HG02840 (cell line): ENCODE measurements at regions not wholly inside any gene's neighbourhood (a gene's known extent, or its start where the extent isn't known, plus 50 kb on each side); places are given as distances from the start of the nearest gene placed in this dataset.
"Not testable (repeated sequence)": the region's sequence is repeated elsewhere in the genome, so short reads cannot be mapped to it uniquely, and the experiment has no call there.

Source experiments
- ATAC-seq: cut with Tn5 transposase; IDR thresholded peaks from one replicate; pipeline ENCODE4 v1.9.1; 2021; ENCODE audit warnings: mild to moderate bottlenecking, moderate library complexity, moderate number of reproducible peaks; ENCODE audit not compliant: unreplicated experiment, low FRiP score

DNA sequence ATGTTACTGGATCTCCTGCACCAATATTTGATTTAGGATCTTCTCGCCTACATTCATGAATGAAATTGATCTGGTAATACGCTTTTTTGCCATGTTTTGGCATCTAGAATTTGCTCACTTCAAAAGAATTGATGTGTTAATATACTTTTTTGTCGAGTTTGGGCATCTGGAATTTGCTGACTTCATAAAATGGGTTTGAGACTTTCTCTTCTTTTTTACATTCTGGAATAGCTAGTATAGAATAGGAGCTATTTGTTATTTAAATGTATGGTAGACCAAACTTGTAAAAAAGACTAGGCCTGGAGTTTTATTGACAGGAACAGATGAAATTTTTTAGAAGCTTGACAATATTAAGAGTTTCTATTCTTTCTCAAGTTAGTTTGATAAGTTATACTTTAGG, 404.9 kb upstream of the TENM3 start:
- no peak for ATAC-seq

DNA sequence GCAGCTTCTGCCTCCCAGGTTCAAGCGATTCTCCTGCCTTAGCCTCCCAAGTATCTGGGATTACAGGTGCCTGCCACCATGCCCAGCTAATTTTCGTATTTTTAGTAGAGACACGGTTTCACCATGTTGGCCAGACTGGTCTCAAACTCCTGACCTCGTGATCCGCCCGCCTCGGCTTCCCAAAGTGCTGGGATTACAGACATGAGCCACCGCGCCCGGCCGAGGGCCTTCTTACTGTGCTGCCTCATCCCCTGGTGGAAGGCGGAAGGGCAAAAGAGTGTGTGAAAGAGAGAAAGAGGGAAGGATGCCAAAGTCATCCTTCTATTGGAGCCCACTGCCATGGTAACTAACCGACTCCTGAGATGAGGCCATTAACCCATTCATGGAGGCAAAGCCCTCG, 399.4 kb upstream of the TENM3 start:
- ATAC-seq, result not testable (repeated sequence)

DNA sequence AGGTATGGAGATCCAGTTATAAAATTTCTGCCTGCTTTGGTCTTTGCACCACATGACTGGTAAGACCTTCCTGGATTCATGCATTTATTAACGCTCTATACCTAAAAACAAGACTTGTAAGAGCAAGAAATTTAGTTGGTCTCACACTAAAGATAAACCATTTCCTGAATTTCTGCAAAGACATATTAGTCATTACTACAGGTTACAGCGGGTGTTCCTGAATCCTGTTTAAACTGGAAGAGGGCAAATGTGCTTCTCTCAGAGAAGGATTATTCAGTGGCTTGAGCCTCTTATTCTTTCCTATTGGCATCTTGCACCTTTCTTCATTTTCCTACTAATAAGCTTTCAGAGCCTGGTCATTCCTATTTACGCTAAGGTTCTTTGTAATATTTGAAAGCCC, 397.6 kb upstream of the TENM3 start:
- no peak for ATAC-seq

DNA sequence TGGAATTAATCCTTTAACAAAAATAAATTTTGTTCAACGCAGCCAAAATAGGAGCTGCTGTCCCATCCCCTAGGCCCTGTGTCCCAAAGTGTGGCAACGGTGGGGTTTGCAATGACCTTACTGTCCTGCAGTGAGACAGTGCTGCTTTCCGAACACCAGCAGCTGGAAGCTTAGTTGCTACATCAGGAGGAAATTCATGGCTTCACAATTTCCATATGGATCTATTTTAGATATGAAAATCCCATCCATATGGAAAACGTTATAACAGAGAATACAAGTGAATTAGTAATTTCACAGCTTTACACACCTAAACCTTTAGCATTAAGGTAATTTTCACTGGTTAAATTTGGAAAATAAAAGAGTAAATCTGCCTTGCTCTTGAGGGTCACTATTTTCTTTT, 396.3 kb upstream of the TENM3 start:
- no peak for ATAC-seq

DNA sequence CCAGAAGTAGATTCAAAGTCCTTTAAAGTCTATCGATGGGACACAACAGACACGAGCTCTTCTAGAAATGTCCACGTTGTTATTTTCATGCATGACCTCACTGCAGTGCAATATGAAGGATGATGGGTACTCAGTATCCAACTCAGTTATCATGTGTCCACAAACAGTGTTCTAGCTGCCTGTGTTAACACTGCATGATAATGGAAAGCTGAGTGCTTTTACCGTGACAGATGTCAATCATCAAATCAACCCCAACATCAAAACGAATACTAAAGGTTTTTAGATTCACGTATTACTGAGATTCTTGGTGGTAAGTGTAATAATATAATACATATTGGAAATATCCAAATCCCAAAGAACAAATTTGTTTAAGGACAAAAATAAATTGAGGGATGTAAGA, 394.8 kb upstream of the TENM3 start:
- no peak for ATAC-seq

DNA sequence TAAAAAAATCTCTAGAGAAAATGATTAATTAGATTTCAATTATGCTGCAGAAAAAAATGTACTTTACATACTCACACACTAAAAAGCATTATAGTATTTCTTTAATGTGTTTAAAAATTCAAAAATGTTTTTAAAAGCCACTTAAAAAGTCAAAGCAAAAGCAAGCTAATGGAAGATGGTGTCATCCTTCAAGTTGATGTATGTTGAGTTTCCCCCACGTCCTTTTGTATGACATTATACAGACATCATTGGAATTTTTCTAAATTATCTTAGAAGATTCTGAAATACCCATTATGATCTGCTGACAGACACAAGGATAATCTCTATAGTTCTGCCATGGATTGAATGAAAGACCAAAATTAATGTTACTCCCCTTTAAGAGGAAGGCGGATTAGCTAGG, 393.7 kb upstream of the TENM3 start:
- no peak for ATAC-seq

DNA sequence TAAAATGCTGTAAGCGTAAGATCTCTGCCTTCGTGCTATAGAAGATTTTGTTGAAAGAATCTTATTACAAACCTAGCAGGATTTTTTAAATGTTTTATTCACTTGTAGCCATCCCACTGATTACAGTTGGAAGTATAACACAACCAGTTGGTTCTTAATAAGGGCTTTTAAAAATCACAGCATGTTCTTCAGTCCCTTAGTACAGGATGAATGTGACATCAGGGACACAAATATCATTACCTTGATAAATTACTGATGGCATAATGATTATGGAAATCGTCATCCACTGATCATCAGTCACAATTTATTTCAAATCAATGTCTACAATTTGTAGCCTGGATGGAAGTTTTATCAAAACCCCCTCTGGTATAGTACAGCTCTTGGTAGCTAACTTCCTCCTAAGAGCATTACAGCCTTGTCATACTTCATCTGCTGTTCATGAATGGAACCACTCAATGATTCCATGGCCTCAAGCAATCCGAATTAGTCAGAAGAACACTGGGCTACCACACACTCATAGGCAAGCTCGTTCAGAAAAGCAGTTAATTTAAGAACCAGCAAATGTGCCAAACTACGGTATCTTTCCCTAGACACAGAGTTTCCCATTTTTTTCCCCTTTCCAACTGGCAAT, 389.2 kb upstream of the TENM3 start:
- no peak for ATAC-seq

DNA sequence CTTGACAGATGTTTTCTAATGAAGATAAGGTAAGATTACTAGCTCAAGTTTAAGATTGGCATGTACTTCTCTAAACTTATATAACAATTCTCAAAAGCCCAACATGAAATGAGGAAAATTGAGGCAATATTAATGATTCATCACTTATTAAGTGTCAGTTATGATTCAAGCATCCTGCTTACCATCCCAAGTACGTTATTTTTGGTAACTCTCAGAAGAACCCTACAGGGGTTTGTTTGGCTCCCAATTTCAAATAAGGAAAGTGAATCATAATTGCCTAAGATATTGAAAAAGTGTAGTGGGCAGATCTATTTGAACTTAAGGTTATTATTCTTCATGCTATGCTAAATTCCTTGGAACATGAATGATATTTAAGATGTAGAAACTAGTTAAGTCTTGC, 387.9 kb upstream of the TENM3 start:
- ATAC-seq, result no peak

DNA sequence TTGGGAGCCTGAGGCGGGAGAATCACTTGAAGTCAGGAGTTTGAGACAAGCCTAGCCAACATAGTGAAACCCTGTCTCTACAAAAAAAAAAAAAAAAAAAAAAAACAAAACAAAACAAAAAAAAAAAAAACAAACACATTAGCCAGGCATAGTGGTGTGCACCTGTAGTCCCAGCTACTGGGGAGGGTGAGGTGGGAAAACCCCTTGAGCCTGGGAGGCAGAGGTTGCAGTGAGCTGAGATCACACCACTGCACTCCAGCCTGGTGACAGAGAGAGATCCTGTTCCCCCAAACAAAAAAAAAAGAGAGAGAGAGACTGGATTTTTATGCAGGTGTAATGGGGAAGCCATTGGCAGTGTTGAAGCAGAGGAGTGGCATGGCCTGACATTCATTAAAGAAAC, 385.7 kb upstream of the TENM3 start:
- ATAC-seq, result not testable (repeated sequence)

DNA sequence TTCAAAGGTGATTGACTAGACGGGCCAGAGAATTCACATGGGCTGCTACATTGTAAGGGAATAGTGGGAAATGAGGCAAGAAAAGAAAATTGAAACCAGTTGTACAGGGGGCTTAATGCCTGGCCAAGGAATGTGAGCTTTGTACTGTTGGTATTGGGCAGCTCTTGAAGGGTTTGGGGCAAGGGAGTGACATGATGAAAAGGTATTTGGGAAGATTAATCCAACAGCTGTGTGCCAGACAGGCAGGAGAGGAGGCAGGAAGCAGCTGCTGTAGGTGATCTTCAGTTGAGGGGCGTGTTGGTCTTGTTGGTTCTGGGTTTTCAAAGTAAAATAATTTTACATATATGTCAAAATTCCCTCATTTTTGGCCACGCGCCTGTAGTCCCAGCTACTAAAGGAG, 384.5 kb upstream of the TENM3 start:
- ATAC-seq, result no peak

DNA sequence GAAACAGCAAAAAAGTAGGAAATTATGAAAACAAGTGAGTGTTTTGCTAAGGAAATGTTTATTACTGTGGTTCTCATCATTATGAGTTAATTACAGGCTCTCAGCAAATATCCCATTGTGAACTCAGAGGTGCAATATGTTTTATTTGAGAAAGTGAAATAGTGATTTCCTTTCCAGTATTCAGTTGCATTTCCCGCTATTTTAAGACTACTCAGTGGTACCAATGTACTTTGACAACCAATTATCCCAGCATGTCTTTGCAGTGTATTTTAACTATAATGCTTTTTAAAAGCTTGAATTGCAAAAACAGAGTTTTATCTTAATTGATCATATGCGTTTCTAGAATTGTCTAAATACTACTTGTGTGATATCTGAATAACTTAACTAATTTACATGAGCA, 383.8 kb upstream of the TENM3 start:
- no peak for ATAC-seq

DNA sequence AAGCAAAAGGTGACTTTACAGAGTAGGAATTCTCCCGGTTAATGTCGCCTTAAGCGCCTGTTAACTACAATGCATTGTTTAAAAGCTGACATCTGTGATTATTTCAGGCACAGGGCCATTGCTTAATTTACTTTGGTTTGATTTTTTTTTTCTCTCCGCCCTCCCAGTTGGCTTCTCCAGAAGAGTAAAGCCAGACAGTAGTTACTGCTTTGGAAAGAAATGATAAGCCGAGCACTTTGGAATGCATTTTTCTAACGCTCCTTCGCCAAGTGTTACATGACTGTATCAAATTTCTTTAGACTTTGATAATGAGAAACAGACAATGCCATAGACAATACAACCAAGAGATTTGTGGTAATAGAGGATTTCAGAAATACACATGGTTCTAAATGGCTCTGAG, 383.0 kb upstream of the TENM3 start:
- no peak for ATAC-seq

DNA sequence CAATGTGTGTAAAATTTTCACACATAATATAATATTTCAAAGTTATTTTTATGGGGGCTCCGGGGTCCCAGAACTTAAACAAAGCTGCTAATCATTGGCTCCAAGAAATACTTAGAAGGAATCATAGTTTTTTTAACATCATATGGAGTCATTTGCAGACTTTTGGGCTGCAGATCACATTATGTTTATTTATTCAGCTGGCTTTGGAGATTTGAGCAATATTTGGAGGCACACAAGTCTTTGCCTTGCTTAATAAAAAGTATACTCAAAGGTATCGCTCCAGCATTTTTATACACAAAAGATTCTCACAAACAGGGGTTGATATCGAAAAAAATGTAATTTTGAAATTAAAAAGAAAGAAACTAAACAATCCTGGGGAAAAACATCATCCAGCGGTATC, 382.5 kb upstream of the TENM3 start:
- no peak for ATAC-seq

DNA sequence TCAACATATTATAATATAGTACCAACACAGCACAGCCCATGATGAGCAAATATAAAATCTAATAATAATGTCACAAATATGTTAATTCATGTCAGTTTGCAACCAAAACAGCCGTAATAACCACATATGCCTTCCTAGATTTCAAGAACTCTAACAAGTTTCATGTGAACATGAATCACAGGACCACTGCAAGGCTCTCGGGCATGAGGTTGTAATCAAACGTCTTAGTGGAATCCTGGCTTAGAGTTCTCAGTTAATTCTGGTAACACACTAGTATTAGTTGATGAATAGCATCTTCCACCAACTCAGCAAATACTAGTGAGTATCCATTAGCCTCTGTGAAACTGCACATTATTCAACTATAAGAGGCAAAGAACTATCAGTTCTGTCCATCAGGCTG, 379.3 kb upstream of the TENM3 start:
- ATAC-seq, result no peak

DNA sequence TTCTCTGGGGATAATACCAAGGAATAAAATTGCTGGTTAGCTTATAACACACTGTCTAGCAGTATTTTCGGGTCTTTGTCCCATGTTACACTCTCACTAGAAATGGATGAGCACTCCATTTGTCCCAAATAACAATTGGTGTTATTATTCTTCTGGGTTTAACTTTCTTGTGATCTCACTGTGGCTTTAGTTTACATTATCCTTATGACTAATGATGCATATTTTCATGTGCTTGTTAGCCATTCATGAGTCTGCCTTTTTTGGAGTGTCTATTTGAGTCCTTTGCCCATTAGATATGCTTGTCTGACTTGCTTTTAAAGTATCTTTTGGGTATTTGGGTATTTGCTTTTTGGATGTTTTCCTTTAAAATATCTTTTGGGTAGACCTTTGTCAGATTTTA, 372.9 kb upstream of the TENM3 start:
- no peak for ATAC-seq

DNA sequence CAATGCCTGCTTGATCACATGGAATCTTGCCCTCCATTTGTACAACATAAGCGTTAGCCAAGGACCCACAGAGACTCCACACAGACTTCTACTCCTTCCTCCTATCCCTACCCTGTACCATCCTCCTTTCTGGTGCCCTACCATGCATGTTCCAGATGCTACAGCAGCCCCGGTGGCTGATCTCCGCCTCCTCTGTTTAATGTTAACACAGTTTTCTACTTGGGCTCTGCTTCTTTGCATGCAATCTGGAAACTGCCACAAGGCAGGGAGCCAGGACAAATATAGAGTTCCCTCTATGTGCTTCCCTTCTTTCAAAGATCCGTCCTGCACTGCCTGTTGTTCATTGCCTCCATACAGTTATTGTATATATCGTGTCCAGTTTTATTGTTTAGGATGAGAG, 368.6 kb upstream of the TENM3 start:
- no peak for ATAC-seq

DNA sequence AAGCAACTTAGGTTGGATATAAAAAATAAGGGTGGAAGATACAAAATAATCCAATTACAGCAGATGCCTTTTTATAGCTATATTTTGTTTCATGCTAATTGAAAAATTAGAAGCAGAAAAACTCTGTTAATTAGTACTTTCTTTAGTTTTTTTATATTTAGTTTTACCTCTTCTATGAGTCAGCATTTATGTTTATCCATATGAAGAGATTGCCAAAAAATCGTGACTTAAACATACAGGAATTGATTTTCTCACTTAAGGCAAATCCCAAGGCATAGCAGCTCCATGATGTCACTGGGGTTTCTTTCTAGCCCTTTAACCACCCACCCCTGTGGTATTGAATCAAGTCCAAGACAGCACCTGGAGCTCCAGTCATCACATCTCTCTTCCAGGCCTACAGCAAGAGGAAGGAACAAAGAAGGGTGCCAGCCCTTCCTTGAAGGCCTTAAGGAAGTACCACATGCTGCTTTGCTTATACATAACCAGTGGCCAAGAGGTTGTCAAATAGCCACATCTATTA, 365.8 kb upstream of the TENM3 start:
- ATAC-seq, result no peak

DNA sequence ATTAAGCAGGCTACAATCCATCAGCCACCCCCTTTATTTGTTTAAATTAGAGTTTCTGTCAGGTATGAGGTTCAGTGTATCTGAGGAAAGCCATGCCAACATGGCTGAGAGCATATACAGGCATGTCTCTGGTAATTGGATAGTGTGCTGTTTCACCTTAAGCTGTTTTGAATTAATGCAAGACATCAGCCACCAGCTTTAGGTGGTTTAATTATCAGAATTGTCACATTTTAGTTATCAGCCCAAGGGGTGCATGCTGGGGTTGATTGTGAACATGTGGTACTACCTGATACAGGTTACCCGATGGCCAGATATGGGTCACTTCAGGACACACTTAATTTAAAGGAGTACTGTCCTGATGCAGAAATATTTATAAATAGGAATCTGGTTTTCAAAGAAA, 353.2 kb upstream of the TENM3 start:
- no peak for ATAC-seq

DNA sequence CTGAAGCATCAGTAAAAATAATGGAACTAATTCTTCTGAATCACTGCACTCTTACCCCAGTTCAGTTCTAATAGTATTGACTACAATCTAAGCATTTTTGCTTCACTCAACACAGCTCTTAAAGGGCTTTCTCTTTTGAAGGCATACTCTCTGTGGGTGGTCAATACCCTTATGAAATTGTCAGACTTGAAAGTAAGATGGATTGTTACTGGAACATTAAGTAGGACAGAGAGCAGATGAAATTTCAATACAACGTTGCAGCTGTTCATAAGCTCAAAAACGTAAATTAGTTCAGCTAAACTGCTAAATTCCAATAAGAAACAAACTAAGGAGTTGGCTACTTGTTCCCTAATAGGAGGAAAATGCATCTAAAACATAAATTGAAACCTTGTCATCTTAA, 352.3 kb upstream of the TENM3 start:
- ATAC-seq, result no peak

DNA sequence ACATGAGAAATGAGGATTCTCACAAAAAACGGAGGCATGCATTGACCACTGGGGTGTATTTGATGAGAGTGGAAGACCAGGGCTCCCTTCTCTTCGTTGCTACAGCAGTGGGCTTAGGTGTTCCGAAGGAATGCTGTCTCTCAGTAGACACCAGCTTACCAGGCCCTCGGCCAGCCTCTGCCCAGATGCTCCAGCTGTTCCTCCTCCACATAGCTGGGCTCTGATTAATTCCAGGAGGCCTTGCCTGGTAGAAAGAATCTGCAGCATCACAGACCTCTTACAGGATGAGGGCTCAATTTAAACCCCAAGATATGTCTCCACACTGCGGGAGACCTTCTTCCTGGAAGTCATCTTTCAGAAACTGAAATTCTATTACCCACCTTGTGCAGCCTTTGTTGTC, 346.6 kb upstream of the TENM3 start:
- ATAC-seq, result no peak

DNA sequence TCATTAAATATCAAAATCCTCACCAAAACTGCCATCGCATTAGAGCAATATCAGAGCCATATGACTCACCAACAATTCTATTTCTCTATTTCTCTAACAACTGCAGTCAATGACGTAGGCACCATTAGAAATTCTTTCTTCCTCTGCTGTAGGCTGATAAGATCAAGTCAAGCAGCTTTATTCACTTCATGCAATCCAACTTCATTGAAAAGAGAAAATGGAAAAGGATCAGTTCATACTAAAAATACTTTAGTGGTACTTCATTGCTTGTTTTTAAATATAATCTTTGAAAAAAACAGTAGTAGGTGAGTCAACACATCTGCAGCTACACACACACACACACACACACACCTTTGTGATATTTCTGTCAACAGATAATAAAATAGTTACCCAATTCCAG, 345.3 kb upstream of the TENM3 start:
- ATAC-seq, result no peak

DNA sequence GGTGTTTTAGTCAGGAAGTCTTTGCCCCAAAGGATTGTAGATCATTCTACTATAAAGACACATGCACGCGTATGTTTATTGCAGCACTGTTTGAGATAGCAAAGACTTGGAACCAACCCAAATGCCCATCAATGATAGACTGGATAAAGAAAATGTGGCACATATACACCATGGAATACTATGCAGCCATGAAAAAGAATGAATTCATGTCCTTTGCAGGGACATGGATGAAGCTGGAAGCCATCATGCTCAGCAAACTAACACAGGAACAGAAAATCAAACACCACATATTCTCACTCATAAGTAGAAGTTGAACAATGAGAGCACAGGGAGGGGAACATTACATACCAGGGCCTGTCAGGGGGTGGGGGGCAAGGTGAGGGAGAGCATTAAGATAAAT, 340.8 kb upstream of the TENM3 start:
- ATAC-seq, result not testable (repeated sequence)

DNA sequence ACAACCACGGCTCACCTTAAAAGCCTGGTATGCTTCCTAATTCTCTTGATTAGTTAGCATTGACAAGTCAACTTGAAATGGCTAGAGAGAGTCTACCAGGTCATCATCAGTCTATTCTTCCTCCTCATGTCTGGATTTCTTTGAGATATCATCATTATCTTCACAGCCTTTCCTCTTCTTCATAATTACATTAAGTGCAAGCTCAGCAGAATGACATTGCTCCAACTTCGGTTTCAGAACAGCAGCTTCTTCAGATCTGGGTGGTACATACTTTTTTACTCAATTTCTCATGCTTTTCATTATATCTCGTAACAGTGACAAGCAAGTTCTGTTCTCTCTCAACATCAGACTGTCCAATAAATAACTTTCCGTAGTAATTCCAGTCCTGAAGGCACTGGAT, 337.5 kb upstream of the TENM3 start:
- no peak for ATAC-seq
